ENCODE measurements at regions not wholly inside any gene's neighbourhood (a gene's known extent, or its start where the extent isn't known, plus 50 kb on each side); places are given as distances from the start of the nearest gene placed in this dataset.

DNA sequence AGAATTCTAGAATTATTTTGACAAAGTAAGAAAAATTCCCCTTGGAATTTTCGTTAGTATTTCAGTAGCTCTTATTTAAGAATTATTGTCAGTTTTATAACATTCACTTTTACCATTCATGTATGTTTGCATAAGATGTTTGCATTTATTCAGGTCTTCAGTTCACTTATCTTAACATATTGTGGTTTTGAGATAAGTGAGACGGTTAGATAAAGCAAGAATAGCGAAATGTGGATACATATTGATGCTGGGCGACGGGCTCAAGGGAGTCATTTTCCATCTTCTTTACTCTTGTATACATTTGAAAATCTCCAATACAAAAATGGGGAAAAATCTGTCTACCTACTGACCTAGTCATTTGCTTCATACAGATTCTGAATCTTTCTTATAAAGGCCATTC is 156.7 kb upstream of the HDAC4 start:
- Histone ChIP-seq H3K36me3 (ENCODE audit: insufficient read depth) (no peaks in the 10 kb centered on the region), H3F3A (replicated peaks; ENCODE audit: low read depth) (no peaks in the 10 kb centered on the region), H3K79me2 (replicated peaks; ENCODE audit: insufficient read depth) (no peaks in the 10 kb centered on the region), H3K27ac (ENCODE audit: low read depth) (no peak overlapping the region), H3K4me2 (no peak overlapping the region), H3K4me1 (ENCODE audit: insufficient read depth) (no peaks in the 10 kb centered on the region), H4K20me1 (replicated peaks; ENCODE audit: insufficient read depth) (no peaks in the 10 kb centered on the region; the same call in 1 of the 2 replicates), H3K9me2 (ENCODE audit: insufficient read depth) (no peaks in the 10 kb centered on the region), H3K27me3 (ENCODE audit: insufficient read depth) (no peaks in the 10 kb centered on the region), H2AFZ (no peak overlapping the region), H3K4me3 (no peak overlapping the region)
- no peak for DNase-seq (ENCODE audit: low spot score)
- Mint-ChIP-seq H3K36me3 (ENCODE audit: low read depth) (no peaks in the 10 kb centered on the region), H3K4me1 (no peaks in the 10 kb centered on the region), H3K27me3 (ENCODE audit: insufficient read depth, low read depth, poor library complexity) (peaks cover 5% of the 10 kb centered on the region), H3K27ac (no peak overlapping the region), H3K9me3 (no peaks in the 10 kb centered on the region), H3K4me3 (no peak overlapping the region)
- TF ChIP-seq, protein P1, sequence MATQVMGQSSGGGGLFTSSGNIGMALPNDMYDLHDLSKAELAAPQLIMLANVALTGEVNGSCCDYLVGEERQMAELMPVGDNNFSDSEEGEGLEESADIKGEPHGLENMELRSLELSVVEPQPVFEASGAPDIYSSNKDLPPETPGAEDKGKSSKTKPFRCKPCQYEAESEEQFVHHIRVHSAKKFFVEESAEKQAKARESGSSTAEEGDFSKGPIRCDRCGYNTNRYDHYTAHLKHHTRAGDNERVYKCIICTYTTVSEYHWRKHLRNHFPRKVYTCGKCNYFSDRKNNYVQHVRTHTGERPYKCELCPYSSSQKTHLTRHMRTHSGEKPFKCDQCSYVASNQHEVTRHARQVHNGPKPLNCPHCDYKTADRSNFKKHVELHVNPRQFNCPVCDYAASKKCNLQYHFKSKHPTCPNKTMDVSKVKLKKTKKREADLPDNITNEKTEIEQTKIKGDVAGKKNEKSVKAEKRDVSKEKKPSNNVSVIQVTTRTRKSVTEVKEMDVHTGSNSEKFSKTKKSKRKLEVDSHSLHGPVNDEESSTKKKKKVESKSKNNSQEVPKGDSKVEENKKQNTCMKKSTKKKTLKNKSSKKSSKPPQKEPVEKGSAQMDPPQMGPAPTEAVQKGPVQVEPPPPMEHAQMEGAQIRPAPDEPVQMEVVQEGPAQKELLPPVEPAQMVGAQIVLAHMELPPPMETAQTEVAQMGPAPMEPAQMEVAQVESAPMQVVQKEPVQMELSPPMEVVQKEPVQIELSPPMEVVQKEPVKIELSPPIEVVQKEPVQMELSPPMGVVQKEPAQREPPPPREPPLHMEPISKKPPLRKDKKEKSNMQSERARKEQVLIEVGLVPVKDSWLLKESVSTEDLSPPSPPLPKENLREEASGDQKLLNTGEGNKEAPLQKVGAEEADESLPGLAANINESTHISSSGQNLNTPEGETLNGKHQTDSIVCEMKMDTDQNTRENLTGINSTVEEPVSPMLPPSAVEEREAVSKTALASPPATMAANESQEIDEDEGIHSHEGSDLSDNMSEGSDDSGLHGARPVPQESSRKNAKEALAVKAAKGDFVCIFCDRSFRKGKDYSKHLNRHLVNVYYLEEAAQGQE (IDR thresholded peaks at IDR 0.05; ENCODE audit: unreplicated experiment): no peak
- TF ChIP-seq, protein P2, sequence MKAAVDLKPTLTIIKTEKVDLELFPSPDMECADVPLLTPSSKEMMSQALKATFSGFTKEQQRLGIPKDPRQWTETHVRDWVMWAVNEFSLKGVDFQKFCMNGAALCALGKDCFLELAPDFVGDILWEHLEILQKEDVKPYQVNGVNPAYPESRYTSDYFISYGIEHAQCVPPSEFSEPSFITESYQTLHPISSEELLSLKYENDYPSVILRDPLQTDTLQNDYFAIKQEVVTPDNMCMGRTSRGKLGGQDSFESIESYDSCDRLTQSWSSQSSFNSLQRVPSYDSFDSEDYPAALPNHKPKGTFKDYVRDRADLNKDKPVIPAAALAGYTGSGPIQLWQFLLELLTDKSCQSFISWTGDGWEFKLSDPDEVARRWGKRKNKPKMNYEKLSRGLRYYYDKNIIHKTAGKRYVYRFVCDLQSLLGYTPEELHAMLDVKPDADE (IDR thresholded peaks at IDR 0.05): no peak
- ATAC-seq: no peak

DNA sequence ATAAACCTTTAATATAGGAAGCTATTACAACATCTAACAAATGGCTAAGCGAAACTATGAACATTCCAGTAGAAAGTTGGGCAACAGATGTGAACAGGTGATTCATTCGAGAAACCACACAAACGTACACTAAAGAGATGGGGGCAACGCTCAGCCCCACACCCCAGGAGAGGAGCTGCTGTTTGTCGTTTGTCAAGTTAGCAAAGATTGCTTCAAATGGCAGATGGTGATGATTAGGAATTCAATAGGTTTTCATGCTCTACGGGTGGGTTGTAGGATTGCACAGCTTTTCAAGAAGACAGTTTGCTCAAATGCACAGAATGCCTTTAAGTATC is 154.7 kb upstream of the HDAC4 start:
- Mint-ChIP-seq H3K4me1 (no peaks in the 10 kb centered on the region), H3K9me3 (no peaks in the 10 kb centered on the region)
- TF ChIP-seq POLR2AphosphoS5 (IDR thresholded peaks at IDR 0.05; ENCODE audit: low read depth) (no peak), CREB1 (CRISPR knock-in tag; IDR thresholded peaks at IDR 0.05; ENCODE audit: low read depth) (no peak), EZH2phosphoT487 (IDR thresholded peaks at IDR 0.05; ENCODE audit: unreplicated experiment) (no peak)
- TF ChIP-seq, protein P3, sequence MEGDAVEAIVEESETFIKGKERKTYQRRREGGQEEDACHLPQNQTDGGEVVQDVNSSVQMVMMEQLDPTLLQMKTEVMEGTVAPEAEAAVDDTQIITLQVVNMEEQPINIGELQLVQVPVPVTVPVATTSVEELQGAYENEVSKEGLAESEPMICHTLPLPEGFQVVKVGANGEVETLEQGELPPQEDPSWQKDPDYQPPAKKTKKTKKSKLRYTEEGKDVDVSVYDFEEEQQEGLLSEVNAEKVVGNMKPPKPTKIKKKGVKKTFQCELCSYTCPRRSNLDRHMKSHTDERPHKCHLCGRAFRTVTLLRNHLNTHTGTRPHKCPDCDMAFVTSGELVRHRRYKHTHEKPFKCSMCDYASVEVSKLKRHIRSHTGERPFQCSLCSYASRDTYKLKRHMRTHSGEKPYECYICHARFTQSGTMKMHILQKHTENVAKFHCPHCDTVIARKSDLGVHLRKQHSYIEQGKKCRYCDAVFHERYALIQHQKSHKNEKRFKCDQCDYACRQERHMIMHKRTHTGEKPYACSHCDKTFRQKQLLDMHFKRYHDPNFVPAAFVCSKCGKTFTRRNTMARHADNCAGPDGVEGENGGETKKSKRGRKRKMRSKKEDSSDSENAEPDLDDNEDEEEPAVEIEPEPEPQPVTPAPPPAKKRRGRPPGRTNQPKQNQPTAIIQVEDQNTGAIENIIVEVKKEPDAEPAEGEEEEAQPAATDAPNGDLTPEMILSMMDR (conservative IDR thresholded peaks at IDR 0.05; ENCODE audit: low read depth in 2 of 2): no peak
- TF ChIP-seq, protein P4, sequence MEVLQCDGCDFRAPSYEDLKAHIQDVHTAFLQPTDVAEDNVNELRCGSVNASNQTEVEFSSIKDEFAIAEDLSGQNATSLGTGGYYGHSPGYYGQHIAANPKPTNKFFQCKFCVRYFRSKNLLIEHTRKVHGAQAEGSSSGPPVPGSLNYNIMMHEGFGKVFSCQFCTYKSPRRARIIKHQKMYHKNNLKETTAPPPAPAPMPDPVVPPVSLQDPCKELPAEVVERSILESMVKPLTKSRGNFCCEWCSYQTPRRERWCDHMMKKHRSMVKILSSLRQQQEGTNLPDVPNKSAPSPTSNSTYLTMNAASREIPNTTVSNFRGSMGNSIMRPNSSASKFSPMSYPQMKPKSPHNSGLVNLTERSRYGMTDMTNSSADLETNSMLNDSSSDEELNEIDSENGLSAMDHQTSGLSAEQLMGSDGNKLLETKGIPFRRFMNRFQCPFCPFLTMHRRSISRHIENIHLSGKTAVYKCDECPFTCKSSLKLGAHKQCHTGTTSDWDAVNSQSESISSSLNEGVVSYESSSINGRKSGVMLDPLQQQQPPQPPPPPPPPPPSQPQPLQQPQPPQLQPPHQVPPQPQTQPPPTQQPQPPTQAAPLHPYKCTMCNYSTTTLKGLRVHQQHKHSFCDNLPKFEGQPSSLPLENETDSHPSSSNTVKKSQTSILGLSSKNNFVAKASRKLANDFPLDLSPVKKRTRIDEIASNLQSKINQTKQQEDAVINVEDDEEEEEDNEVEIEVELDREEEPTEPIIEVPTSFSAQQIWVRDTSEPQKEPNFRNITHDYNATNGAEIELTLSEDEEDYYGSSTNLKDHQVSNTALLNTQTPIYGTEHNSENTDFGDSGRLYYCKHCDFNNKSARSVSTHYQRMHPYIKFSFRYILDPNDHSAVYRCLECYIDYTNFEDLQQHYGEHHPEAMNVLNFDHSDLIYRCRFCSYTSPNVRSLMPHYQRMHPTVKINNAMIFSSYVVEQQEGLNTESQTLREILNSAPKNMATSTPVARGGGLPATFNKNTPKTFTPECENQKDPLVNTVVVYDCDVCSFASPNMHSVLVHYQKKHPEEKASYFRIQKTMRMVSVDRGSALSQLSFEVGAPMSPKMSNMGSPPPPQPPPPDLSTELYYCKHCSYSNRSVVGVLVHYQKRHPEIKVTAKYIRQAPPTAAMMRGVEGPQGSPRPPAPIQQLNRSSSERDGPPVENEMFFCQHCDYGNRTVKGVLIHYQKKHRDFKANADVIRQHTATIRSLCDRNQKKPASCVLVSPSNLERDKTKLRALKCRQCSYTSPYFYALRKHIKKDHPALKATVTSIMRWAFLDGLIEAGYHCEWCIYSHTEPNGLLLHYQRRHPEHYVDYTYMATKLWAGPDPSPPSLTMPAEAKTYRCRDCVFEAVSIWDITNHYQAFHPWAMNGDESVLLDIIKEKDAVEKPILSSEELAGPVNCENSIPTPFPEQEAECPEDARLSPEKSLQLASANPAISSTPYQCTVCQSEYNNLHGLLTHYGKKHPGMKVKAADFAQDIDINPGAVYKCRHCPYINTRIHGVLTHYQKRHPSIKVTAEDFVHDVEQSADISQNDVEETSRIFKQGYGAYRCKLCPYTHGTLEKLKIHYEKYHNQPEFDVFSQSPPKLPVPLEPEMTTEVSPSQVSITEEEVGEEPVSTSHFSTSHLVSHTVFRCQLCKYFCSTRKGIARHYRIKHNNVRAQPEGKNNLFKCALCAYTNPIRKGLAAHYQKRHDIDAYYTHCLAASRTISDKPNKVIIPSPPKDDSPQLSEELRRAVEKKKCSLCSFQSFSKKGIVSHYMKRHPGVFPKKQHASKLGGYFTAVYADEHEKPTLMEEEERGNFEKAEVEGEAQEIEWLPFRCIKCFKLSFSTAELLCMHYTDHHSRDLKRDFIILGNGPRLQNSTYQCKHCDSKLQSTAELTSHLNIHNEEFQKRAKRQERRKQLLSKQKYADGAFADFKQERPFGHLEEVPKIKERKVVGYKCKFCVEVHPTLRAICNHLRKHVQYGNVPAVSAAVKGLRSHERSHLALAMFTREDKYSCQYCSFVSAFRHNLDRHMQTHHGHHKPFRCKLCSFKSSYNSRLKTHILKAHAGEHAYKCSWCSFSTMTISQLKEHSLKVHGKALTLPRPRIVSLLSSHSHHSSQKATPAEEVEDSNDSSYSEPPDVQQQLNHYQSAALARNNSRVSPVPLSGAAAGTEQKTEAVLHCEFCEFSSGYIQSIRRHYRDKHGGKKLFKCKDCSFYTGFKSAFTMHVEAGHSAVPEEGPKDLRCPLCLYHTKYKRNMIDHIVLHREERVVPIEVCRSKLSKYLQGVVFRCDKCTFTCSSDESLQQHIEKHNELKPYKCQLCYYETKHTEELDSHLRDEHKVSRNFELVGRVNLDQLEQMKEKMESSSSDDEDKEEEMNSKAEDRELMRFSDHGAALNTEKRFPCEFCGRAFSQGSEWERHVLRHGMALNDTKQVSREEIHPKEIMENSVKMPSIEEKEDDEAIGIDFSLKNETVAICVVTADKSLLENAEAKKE (CRISPR knock-in tag; IDR thresholded peaks at IDR 0.05): no peak

More for the DNA sequence above, 154.7 kb upstream of the HDAC4 start:
- DNase-seq (ENCODE audit: low spot score): no peak
- Histone ChIP-seq H3F3A (replicated peaks; ENCODE audit: low read depth) (no peaks in the 10 kb centered on the region), H3K4me1 (ENCODE audit: insufficient read depth) (no peaks in the 10 kb centered on the region), H3K4me3 (no peak overlapping the region), H3K27me3 (ENCODE audit: insufficient read depth) (no peaks in the 10 kb centered on the region), H3K9me2 (ENCODE audit: insufficient read depth) (0 out of 2 replicates have a peak, but pooled peaks cover 1% of the 10 kb centered on the region), H4K20me1 (replicated peaks; ENCODE audit: insufficient read depth) (no peaks in the 10 kb centered on the region; the same call in 1 of the 2 replicates), H3K79me2 (replicated peaks; ENCODE audit: insufficient read depth) (no peaks in the 10 kb centered on the region), H2AFZ (no peak overlapping the region), H3K4me2 (no peak overlapping the region), H3K27ac (ENCODE audit: low read depth) (no peak overlapping the region), H3K36me3 (ENCODE audit: insufficient read depth) (no peaks in the 10 kb centered on the region)
- H3K4me3 Mint-ChIP-seq: no peak overlapping the region
- no peaks in the 10 kb centered on the region for H3K36me3 Mint-ChIP-seq (ENCODE audit: low read depth)
- peaks cover 6% of the 10 kb centered on the region for H3K27me3 Mint-ChIP-seq (ENCODE audit: insufficient read depth, low read depth, poor library complexity)
- ATAC-seq: no peak
- H3K27ac Mint-ChIP-seq: no peak overlapping the region
